ENCODE measurements at regions not wholly inside any gene's neighbourhood (a gene's known extent, or its start where the extent isn't known, plus 50 kb on each side); places are given as distances from the start of the nearest gene placed in this dataset.

- H3K18ac ChIP-seq (ENCODE audit: low read depth, low read length), result no peak overlapping the region
- dilution Hi-C loops (cut with HindIII; ENCODE audit: low sequenced_read_pairs, unreplicated experiment) (no loop called here), in situ Hi-C loops (cut with MboI; ENCODE audit: low sequenced_read_pairs) (loop anchor here (10.0 kb wide), 1 partner anchor 264 kb away; no protein-coding TSS in a partner anchor), intact Hi-C loops (cut with micrococcal nuclease) (no loop called here)
- no peak overlapping the region for H4K5ac ChIP-seq (ENCODE audit: low read depth, low read length)
- H3K56ac ChIP-seq (ENCODE audit: extremely low read depth, insufficient read depth, low read length), result no peak overlapping the region
- no peak overlapping the region for H3K27ac ChIP-seq (ENCODE audit: insufficient read depth, low read length)
- no peak overlapping the region for H3K14ac ChIP-seq (replicated peaks; ENCODE audit: low read depth, low read length)
- H3K9me1 ChIP-seq (ENCODE audit: insufficient read depth, low read length), result no peaks in the 10 kb centered on the region
- no peak overlapping the region for H3K4ac ChIP-seq (ENCODE audit: low read depth, low read length)
- peaks cover 7% of the 10 kb centered on the region; the same call in 1 of the 2 replicates for H3K27me3 ChIP-seq (ENCODE audit: control insufficient read depth, insufficient read depth, low read length)
- no peak overlapping the region for H2BK5ac ChIP-seq (ENCODE audit: low read depth, low read length, poor library complexity, severe bottlenecking)
- H2AK5ac ChIP-seq (ENCODE audit: low read depth, low read length), result no peak overlapping the region
- no peaks in the 10 kb centered on the region for H3K4me1 ChIP-seq (ENCODE audit: control insufficient read depth, insufficient read depth, low read length)
- no peaks in the 10 kb centered on the region for H3K9me3 ChIP-seq (ENCODE audit: control insufficient read depth, insufficient read depth, low read length)
- H2BK120ac ChIP-seq (ENCODE audit: low read depth, low read length), result no peak overlapping the region
- no peak overlapping the region for H4K8ac ChIP-seq (ENCODE audit: low read depth in 2 of 2, low read length in 2 of 2)
- TF ChIP-seq SMC3 (IDR thresholded peaks at IDR 0.05; ENCODE audit: low read depth, low read length) (no peak), NFE2L2 (IDR thresholded peaks at IDR 0.05; ENCODE audit: low read depth, low read length) (no peak)
- no CpG with 5 or more reads among the region's 1 CpG for WGBS, 2 experiments (ENCODE audit: extremely low coverage in 2 of 2, insufficient read length in 1 of 2)
- no peaks in the 10 kb centered on the region for H3K36me3 ChIP-seq (ENCODE audit: control insufficient read depth, insufficient read depth, low read length)
- no peak overlapping the region for H3K4me2 ChIP-seq (ENCODE audit: low read depth, low read length)
- ChIA-PET CTCF (no interaction called here), POLR2A (ENCODE audit: unreplicated experiment) (no interaction called here)
- no peak overlapping the region for H2AK9ac ChIP-seq (replicated peaks; ENCODE audit: low read depth, low read length, poor library complexity)
- DNase-seq (no peak), ATAC-seq (ENCODE audit: low read depth) (no peak)
- H2AFZ ChIP-seq (replicated peaks; ENCODE audit: low read length, poor library complexity), result no peak overlapping the region
- H3K79me1 ChIP-seq (ENCODE audit: low read depth in 1 of 2, low read length in 2 of 2), result no peaks in the 10 kb centered on the region
- H3K9ac ChIP-seq (ENCODE audit: low read depth, low read length), result no peak overlapping the region
- BruUV-seq (replicated peaks), result no TSS peak
- no peak overlapping the region for H2BK20ac ChIP-seq (ENCODE audit: low read depth, low read length)
- H4K91ac ChIP-seq (ENCODE audit: insufficient read depth, low read depth, low read length), result no peak overlapping the region
- no peak overlapping the region for H2BK15ac ChIP-seq (ENCODE audit: low read depth, low read length)
- H3K4me3 ChIP-seq (ENCODE audit: insufficient read depth, low read depth, low read length), result no peak overlapping the region
- no peaks in the 10 kb centered on the region for H4K20me1 ChIP-seq (ENCODE audit: insufficient read depth, low read length)
- H3K23ac ChIP-seq (ENCODE audit: low read depth, low read length), result no peak overlapping the region
Measured at GRCh38 chrX:118259213-118259612, 86.7 kb upstream of the WDR44 start.

Measured in IMR-90 (cell line).